Right atrium auricular region (tissue), 2 donors: ENCODE measurements at regions not wholly inside any gene's neighbourhood (a gene's known extent, or its start where the extent isn't known, plus 50 kb on each side); places are given as distances from the start of the nearest gene placed in this dataset.

Source experiments
- DNase-seq: peaks from one replicate; pipeline ENCODE4 v3.0.0-alpha.2; 2019; ENCODE audit warnings: low spot score
- H3K27ac ChIP-seq, 2 donors: fragments of 200-600 bp; sonication (generic); 1 replicate in 1 of 2; 2 replicates in 1 of 2; pipeline ENCODE4 v1.5.1; 2016 to 2019
- H3K27me3 ChIP-seq, 2 donors: fragments of 200-600 bp; sonication (generic); one replicate each; pipeline versions ENCODE4 v1.5.1 to v1.6.0; 2017 to 2019
- H3K36me3 ChIP-seq: fragments of 200-600 bp; sonication (generic); one replicate; pipeline ENCODE4 v1.5.1; 2016
- H3K4me1 ChIP-seq, 2 donors: fragments of 200-600 bp; sonication (generic); one replicate each; pipeline versions ENCODE4 v1.5.1 to v1.6.0; 2017 to 2019
- H3K4me3 ChIP-seq, 2 donors: fragments of 200-600 bp; sonication (generic); 1 replicate in 1 of 2; 2 replicates in 1 of 2; pipeline ENCODE4 v1.5.1; 2017 to 2019; ENCODE audit warnings: mild to moderate bottlenecking in 1 of 2, moderate library complexity in 1 of 2
- H3K9me3 ChIP-seq, 2 donors: fragments of 200-600 bp; sonication (generic); one replicate each; pipeline ENCODE4 v1.5.1; 2019
- TF ChIP-seq, protein P1 (sequence below), 2 donors: fragments of 200-600 bp; sonication (generic); IDR thresholded peaks; one replicate each; pipeline ENCODE4 v1.5.1; 2019; ENCODE audit warnings: antibody characterized with exemption in 2 of 2

DNA sequence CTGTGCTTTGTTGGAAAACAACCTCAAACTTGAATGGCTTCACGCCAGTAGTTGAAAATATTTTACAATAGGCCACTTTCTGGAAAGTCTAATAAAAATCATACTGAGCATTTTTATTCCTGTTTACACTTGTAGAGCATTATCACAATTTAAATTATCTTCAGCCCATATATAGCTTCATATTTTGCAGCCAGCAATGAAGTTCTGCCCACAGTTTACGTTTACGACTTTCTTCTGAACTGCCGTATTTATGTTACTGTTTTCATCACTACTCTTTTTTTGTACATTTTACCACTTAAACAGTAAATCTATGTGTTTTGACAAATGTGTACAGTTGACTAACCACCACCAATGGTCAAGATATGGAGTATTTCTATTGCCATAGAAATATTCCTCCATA is 86.2 kb downstream of the COPS8 start:
- Histone ChIP-seq H3K27ac (peak overlapping the region; percentile 23 to 63), H3K27me3 (no peaks in the 10 kb centered on the region), H3K36me3 (no peaks in the 10 kb centered on the region), H3K4me3 (no peak overlapping the region), H3K4me1 (no peaks in the 10 kb centered on the region), H3K9me3 (peaks cover 0 to 18% of the 10 kb centered on the region in 2 donors)
- no peak for DNase-seq
- TF ChIP-seq, protein P1, sequence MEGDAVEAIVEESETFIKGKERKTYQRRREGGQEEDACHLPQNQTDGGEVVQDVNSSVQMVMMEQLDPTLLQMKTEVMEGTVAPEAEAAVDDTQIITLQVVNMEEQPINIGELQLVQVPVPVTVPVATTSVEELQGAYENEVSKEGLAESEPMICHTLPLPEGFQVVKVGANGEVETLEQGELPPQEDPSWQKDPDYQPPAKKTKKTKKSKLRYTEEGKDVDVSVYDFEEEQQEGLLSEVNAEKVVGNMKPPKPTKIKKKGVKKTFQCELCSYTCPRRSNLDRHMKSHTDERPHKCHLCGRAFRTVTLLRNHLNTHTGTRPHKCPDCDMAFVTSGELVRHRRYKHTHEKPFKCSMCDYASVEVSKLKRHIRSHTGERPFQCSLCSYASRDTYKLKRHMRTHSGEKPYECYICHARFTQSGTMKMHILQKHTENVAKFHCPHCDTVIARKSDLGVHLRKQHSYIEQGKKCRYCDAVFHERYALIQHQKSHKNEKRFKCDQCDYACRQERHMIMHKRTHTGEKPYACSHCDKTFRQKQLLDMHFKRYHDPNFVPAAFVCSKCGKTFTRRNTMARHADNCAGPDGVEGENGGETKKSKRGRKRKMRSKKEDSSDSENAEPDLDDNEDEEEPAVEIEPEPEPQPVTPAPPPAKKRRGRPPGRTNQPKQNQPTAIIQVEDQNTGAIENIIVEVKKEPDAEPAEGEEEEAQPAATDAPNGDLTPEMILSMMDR (IDR thresholded peaks at IDR 0.05), result no peak

DNA sequence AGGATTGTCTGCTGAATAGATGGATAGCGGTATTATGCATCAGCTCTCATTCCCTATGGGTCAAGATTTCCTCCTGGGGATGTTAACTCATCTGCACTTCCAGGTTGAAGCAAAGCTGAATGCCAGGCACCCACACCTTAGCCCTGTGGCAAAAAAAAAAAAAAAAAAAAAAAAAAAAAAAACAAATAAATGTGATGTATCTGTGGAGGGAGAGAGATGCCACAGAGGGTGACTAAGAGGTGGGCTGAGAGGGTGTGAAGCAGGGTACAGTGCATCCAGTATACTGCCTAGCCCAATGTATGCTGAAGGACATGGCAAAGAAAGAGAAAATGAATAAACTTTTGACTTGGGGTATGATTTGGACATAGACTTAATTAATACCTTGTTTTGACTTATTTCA is 91.4 kb downstream of the COPS8 start:
- no peak for DNase-seq
- Histone ChIP-seq H3K36me3 (no peaks in the 10 kb centered on the region), H3K4me1 (no peaks in the 10 kb centered on the region), H3K4me3 (no peak overlapping the region), H3K27me3 (no peaks in the 10 kb centered on the region), H3K27ac (no peak overlapping the region), H3K9me3 (peaks cover 0 to 6% of the 10 kb centered on the region in 2 donors)
- TF ChIP-seq, protein P1 (IDR thresholded peaks at IDR 0.05), result no peak

DNA sequence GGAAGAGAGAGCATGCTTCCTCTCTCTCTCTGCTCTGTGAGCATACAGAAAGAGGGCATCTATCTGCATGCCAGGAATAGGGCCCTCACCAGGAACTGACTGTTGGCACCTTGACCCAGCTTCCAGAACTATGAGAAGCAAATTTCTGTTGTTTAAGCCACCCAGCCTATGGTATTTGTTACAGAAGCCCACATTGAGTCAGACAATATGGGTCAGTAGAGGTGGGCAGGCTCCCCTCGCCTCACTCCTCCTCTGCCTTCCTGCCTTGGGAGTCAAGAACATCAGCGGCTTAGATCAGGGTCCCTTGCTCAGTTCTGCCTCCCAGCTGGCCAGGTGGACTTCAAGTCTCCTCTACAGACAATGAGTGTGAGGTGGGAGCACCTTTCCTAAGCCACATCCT is 92.3 kb downstream of the COPS8 start:
- Histone ChIP-seq H3K9me3 (peaks cover 0 to 6% of the 10 kb centered on the region in 2 donors), H3K4me3 (no peak overlapping the region), H3K27ac (no peak overlapping the region), H3K4me1 (no peaks in the 10 kb centered on the region), H3K36me3 (no peaks in the 10 kb centered on the region), H3K27me3 (no peaks in the 10 kb centered on the region)
- no peak for DNase-seq
- TF ChIP-seq, protein P1 (IDR thresholded peaks at IDR 0.05), result no peak

DNA sequence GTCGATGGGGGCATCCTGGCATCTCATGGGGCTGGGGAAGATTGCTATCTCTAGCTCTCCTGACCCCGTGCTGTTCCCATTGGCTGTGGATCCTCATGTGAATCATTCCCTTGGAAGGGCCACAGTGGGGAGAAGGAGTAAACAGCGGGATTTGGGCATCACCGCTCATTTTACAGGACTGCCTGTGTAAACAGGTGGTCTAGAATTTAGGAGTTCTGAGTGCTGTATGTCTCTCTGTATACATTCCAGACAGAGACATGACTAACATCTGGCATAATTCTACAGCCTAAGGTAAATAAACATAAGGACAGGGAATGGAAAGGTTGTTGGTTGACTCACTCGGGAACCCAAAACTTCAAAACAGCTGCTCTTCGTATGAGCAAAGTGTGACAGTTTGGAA is 92.7 kb downstream of the COPS8 start:
- TF ChIP-seq, protein P1 (IDR thresholded peaks at IDR 0.05), result no peak

DNA sequence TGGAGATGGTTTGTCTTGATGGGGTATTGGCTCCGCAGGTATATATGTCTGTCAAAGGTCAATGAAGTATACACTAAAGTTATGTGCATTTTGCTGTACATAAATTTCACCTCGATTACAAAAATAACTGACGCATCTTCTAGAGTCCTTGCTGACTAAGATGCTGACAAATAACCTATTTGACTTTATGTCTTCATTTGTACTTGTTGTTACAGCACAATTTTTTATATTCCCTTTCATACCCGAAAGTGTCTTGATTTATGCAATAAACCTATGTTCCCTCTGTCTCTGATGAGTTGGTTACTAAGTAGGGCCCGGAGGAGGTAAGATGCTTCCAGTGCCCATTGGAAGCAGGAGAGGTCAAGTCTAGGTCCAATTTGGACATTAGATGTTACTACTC is 93.5 kb downstream of the COPS8 start:
- no peak for DNase-seq
- H3K36me3 ChIP-seq, result no peaks in the 10 kb centered on the region
- H3K4me3 ChIP-seq, result no peak overlapping the region
- peaks cover 0 to under 1% of the 10 kb centered on the region in 2 donors for H3K9me3 ChIP-seq
- no peaks in the 10 kb centered on the region for H3K4me1 ChIP-seq
- TF ChIP-seq, protein P1 (IDR thresholded peaks at IDR 0.05), result no peak
- no peak overlapping the region for H3K27ac ChIP-seq
- no peaks in the 10 kb centered on the region for H3K27me3 ChIP-seq

More for the DNA sequence above, 92.7 kb downstream of the COPS8 start:
- DNase-seq, result no peak
- H3K4me3 ChIP-seq, result no peak overlapping the region
- no peak overlapping the region for H3K27ac ChIP-seq
- H3K27me3 ChIP-seq, result no peaks in the 10 kb centered on the region
- no peaks in the 10 kb centered on the region for H3K36me3 ChIP-seq
- peaks cover 0 to 6% of the 10 kb centered on the region in 2 donors for H3K9me3 ChIP-seq
- H3K4me1 ChIP-seq, result no peaks in the 10 kb centered on the region

DNA sequence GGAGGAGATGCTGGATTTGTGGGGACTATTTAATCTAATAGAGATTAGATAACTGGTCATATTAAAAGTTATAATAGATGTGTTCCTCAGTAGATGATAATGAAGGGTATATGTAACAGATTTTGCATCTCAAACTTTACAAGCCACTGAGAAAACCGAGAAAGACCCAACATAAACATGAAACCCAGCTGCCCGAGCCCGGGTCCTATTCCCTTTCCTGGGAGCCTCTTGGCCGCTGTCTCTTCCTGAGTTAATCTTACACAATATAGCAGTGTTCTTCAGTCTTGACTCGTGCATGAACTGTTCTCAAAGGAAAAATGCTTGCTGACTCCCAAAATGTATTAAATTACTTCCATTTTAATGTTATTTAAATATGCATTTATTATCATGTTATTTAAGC is 94.5 kb downstream of the COPS8 start:
- Histone ChIP-seq H3K36me3 (no peaks in the 10 kb centered on the region), H3K9me3 (no peaks in the 10 kb centered on the region), H3K4me1 (no peaks in the 10 kb centered on the region), H3K4me3 (no peak overlapping the region), H3K27ac (no peak overlapping the region), H3K27me3 (no peaks in the 10 kb centered on the region)
- no peak for DNase-seq
- TF ChIP-seq, protein P1 (IDR thresholded peaks at IDR 0.05), result no peak
